Renal cortex interstitium (tissue), 11 donors: ENCODE measurements at regions not wholly inside any gene's neighbourhood (a gene's known extent, or its start where the extent isn't known, plus 50 kb on each side); places are given as distances from the start of the nearest gene placed in this dataset.

Source experiments
- DNase-seq, 11 donors: peaks; one replicate each; pipeline ENCODE4 v3.0.0-alpha.2; 2013; ENCODE audit warnings: low read depth in 9 of 11, low spot score in 4 of 11; ENCODE audit errors: extremely low read depth in 1 of 11

GRCh38 chr12:130253866-130254265 lies 83.8 kb upstream of the PIWIL1 start:
- no peak for DNase-seq

GRCh38 chr12:130254461-130255276 lies 83.0 kb upstream of the PIWIL1 start:
- DNase-seq, result no peak

- DNase-seq, result no peak
Observed at GRCh38 chr12:130258863-130259262, 78.8 kb upstream of the PIWIL1 start.

- no peak for DNase-seq
Observed at GRCh38 chr12:130263025-130263424, 74.7 kb upstream of the PIWIL1 start.

GRCh38 chr12:130263996-130264395 lies 73.7 kb upstream of the PIWIL1 start:
- DNase-seq, result no peak

- no peak for DNase-seq
Observed at GRCh38 chr12:130266751-130267150, 70.9 kb upstream of the PIWIL1 start.

GRCh38 chr12:130280231-130280630 lies 57.5 kb upstream of the PIWIL1 start:
- no peak for DNase-seq

GRCh38 chr12:130280742-130281141 lies 56.9 kb upstream of the PIWIL1 start:
- no peak for DNase-seq

- peak in 1 of 11 donors; percentile 25 for DNase-seq
Observed at GRCh38 chr12:130281153-130281799, 56.4 kb upstream of the PIWIL1 start.

- DNase-seq, result no peak
Observed at GRCh38 chr12:130286041-130286440, 51.6 kb upstream of the PIWIL1 start.

GRCh38 chr12:130286741-130287440 lies 50.8 kb upstream of the PIWIL1 start:
- no peak for DNase-seq
